BE2C (cell line): ENCODE measurements at regions not wholly inside any gene's neighbourhood (a gene's known extent, or its start where the extent isn't known, plus 50 kb on each side); places are given as distances from the start of the nearest gene placed in this dataset.

Experiments
- DNase-seq: peaks from one replicate; pipeline ENCODE4 v3.0.0-alpha.2; 2020
- H3K27me3 ChIP-seq: fragments of 250-450 bp; sonication (Bioruptor Pico); 2 replicates; pipeline ENCODE4 v1.5.1; 2020; ENCODE audit warnings: mild to moderate bottlenecking
- H3K36me3 ChIP-seq: fragments of 250-450 bp; sonication (Bioruptor Pico); 2 replicates; pipeline ENCODE4 v1.5.1; 2020; ENCODE audit warnings: mild to moderate bottlenecking
- H3K4me1 ChIP-seq: fragments of 250-450 bp; sonication (Bioruptor Pico); 2 replicates; pipeline ENCODE4 v1.5.1; 2020
- H3K4me3 ChIP-seq: 2 replicates; pipeline ENCODE4 v1.5.1; 2011; ENCODE audit warnings: low read depth, low read length
- H3K9me3 ChIP-seq: fragments of 250-450 bp; sonication (Bioruptor Pico); 2 replicates; pipeline ENCODE4 v1.5.1; 2020
- CTCF ChIP-seq: IDR thresholded peaks from 2 replicates; pipeline ENCODE4 v1.5.1; 2012; ENCODE audit warnings: mild to moderate bottlenecking, low read depth, low read length

GRCh38 chr20:23233341-23233740 is 117.2 kb upstream of the NXT1 start:
- no peaks in the 10 kb centered on the region for H3K27me3 ChIP-seq
- H3K4me1 ChIP-seq = no peaks in the 10 kb centered on the region
- H3K36me3 ChIP-seq = no peaks in the 10 kb centered on the region
- no peak for TF ChIP-seq CTCF
- no peak overlapping the region for H3K4me3 ChIP-seq
- no peak for DNase-seq
- no peaks in the 10 kb centered on the region for H3K9me3 ChIP-seq

DNA sequence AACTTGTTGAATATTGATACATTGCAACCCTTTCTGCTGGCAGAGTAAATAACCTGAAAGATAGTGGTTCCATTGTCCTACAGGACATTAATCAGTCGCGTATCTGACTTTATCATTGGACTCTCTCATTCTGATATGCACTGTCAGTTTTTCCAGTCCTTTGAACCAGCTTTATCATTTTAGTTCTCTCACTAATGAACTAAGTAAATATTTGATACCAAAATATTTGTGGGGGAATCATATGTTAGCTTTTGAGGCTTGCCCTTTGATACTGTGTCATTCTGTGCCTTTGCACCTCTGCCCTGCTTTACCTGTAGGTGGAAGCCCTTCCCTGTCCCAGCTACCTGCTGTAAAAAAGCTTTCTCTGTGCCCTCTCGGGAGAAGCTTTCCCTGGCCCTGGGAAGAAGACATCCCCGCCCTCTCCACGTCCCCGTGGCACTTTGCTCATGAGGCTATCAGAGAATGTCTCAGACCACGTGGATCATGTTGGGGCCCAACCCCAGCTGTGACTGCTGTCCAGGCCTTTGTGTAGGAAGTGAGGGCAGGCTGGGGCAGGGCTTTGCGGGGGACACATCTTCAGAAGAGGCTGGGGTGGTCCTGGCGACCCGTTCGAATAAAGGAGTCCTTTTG is 117.8 kb upstream of the NXT1 start:
- no peak for DNase-seq
- no peaks in the 10 kb centered on the region for H3K36me3 ChIP-seq
- no peaks in the 10 kb centered on the region for H3K9me3 ChIP-seq
- no peaks in the 10 kb centered on the region for H3K4me1 ChIP-seq
- no peak for TF ChIP-seq CTCF
- H3K27me3 ChIP-seq = no peaks in the 10 kb centered on the region
- H3K4me3 ChIP-seq = no peak overlapping the region

DNA sequence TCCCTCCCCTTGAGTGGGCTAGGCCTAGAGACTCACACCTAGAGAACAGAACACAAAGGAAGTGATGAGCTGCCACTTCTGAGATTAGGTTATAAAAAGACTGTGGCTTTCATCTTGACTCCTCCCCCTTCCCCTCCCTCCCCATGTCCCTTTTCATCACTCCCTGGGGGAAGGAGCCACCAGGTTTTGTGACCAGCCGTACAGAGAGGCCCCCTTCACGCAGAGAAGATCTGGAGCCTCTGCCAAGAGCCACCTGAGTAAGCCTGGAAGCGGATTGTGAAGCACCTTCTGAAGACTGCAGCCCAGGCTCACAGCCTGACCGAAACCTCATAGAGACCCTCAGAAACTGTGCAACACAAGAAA is 118.4 kb upstream of the NXT1 start:
- no peak overlapping the region for H3K4me3 ChIP-seq
- H3K27me3 ChIP-seq = no peaks in the 10 kb centered on the region
- no peaks in the 10 kb centered on the region for H3K36me3 ChIP-seq
- no peak for DNase-seq
- H3K9me3 ChIP-seq = no peaks in the 10 kb centered on the region
- H3K4me1 ChIP-seq = no peaks in the 10 kb centered on the region
- TF ChIP-seq CTCF = no peak

GRCh38 chr20:23231561-23232218 is 118.9 kb upstream of the NXT1 start:
- Histone ChIP-seq H3K27me3 (no peaks in the 10 kb centered on the region), H3K4me3 (no peak overlapping the region), H3K9me3 (no peaks in the 10 kb centered on the region), H3K4me1 (no peaks in the 10 kb centered on the region), H3K36me3 (no peaks in the 10 kb centered on the region)
- no peak for TF ChIP-seq CTCF
- no peak for DNase-seq

DNA sequence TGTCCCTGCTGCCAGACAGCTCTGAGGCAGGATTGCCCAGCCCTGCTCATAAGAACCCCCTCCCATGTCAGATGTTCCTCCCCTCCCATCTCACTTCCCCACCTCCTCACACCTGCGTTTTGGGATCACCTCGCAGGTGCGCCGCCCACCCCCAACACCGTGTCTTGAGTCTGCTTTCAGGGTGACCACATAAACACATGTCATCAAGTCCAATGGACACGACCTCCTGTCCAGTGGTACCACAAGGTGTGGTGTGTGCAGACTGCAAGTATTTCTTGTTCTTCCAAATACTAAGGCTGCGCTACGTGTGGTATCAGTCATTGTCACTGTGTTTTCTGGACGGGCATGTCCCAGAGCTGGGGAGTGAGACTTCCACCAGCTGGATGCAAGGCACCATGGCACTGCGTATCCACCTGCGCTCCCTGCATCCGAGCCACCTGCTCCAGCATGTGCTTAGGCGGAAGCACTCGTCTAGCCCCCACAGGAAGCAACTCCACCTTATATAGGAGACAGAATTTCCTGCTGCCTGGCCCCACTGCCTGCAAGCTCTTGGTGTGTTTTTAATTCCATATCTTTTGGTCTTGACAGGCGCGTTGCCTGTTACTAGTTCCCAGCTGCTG is 119.7 kb upstream of the NXT1 start:
- no peaks in the 10 kb centered on the region for H3K27me3 ChIP-seq
- no peak for TF ChIP-seq CTCF
- no peak overlapping the region for H3K4me3 ChIP-seq
- no peak for DNase-seq
- no peaks in the 10 kb centered on the region for H3K36me3 ChIP-seq
- no peaks in the 10 kb centered on the region for H3K4me1 ChIP-seq
- H3K9me3 ChIP-seq = no peaks in the 10 kb centered on the region

DNA sequence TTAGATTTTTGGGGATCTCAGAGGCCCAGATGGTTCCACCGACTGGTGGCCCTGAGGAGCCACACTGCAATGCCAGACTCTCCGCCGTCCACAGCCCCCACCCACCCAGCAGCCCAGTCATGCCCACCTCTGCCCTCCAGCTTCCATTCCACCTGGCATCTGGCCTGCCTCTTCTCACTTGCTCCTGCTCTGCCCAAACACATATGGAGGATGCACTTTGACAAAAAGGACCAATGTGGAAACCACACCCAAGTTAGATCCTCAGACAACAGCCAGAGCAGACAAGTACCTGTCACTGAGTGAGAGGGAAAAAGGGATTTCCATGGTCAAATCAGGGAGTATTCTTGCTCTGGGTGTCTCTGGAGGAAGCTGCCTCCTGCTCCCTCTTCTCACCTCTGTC is 120.6 kb upstream of the NXT1 start:
- no peak overlapping the region for H3K4me3 ChIP-seq
- TF ChIP-seq CTCF = no peak
- H3K27me3 ChIP-seq = no peaks in the 10 kb centered on the region
- no peaks in the 10 kb centered on the region for H3K9me3 ChIP-seq
- H3K4me1 ChIP-seq = no peaks in the 10 kb centered on the region
- DNase-seq = no peak
- H3K36me3 ChIP-seq = no peaks in the 10 kb centered on the region
